ENCODE measurements at regions not wholly inside any gene's neighbourhood (a gene's known extent, or its start where the extent isn't known, plus 50 kb on each side); places are given as distances from the start of the nearest gene placed in this dataset.

- TF ChIP-seq CTCF (IDR thresholded peaks at IDR 0.05) (no peak), REST (IDR thresholded peaks at IDR 0.05) (no peak), POLR2A (IDR thresholded peaks at IDR 0.05; ENCODE audit: low read length) (no peak), RFX5 (IDR thresholded peaks at IDR 0.05) (no peak), CHD4 (IDR thresholded peaks at IDR 0.05; ENCODE audit: borderline replicate concordance) (no peak), MAZ (IDR thresholded peaks at IDR 0.05; ENCODE audit: borderline replicate concordance, low read depth, low read length) (no peak)
These were observed 251.2 kb downstream of the ZNF326 start for GRCh38 chr1:90246069-90246468.
